GM12873 (cell line): ENCODE measurements at regions not wholly inside any gene's neighbourhood (a gene's known extent, or its start where the extent isn't known, plus 50 kb on each side); places are given as distances from the start of the nearest gene placed in this dataset.

Experiments
- CTCF ChIP-seq: IDR thresholded peaks from 2 replicates; pipeline ENCODE4 v1.5.1; 2012; ENCODE audit warnings: low read depth, mild to moderate bottlenecking, moderate library complexity, low read length, control low read depth; ENCODE audit not compliant: insufficient read depth; ENCODE audit errors: missing control alignments

GRCh38 chr1:60415696-60416095 lies 342.1 kb upstream of the C1orf87 start:
- TF ChIP-seq CTCF, result no peak

GRCh38 chr1:60413091-60413490 lies 339.5 kb upstream of the C1orf87 start:
- TF ChIP-seq CTCF, result no peak

- no peak for TF ChIP-seq CTCF
Observed at GRCh38 chr1:60411591-60411990, 338.0 kb upstream of the C1orf87 start.

- no peak for TF ChIP-seq CTCF
Observed at GRCh38 chr1:60402816-60403215, 329.2 kb upstream of the C1orf87 start.

- TF ChIP-seq CTCF, result no peak
Observed at GRCh38 chr1:60402216-60402615, 328.6 kb upstream of the C1orf87 start.

GRCh38 chr1:60394436-60394835 lies 320.9 kb upstream of the C1orf87 start:
- TF ChIP-seq CTCF, result no peak

- TF ChIP-seq CTCF, result no peak
Observed at GRCh38 chr1:60390593-60391282, 317.2 kb upstream of the C1orf87 start.
